ENCODE measurements at regions not wholly inside any gene's neighbourhood (a gene's known extent, or its start where the extent isn't known, plus 50 kb on each side); places are given as distances from the start of the nearest gene placed in this dataset.
"Not testable (repeated sequence)": the region's sequence is repeated elsewhere in the genome, so short reads cannot be mapped to it uniquely, and the experiment has no call there.

DNA sequence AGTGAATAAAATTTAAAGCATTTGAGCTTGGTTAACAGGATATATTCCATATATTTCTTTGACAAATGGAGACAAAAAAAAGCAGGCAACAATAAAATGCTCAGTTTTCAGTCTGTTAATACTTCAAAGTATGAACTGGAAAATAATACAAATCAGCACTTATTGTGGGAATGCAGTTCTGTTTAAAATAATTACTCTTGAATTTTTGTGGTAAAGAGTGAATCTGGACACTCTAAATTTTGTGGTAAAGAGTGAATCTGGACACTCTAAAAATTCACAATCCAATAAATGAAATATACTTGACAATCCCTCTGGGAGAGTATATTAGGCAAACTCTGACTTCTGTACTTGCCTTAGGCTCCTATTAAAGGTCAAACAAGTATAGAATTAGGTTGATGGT lies 141.9 kb upstream of the RASA1 start:
- Histone ChIP-seq H3K27ac (ENCODE audit: low read depth) (no peak overlapping the region), H3K36me3 (ENCODE audit: insufficient read depth) (no peaks in the 10 kb centered on the region), H3K4me3 (ENCODE audit: low read depth, low read length) (no peak overlapping the region), H3K4me1 (ENCODE audit: insufficient read depth) (no peaks in the 10 kb centered on the region)
- DNase-seq (ENCODE audit: extremely low spot score), result no peak

- no peak for DNase-seq (ENCODE audit: extremely low spot score)
- WGBS, result 61% methylated on average over 3 of the region's 3 CpGs
- Histone ChIP-seq H3K4me3 (ENCODE audit: low read depth, low read length) (no peak overlapping the region), H3K36me3 (ENCODE audit: insufficient read depth) (no peaks in the 10 kb centered on the region), H3K27ac (ENCODE audit: low read depth) (no peak overlapping the region), H3K4me1 (ENCODE audit: insufficient read depth) (no peaks in the 10 kb centered on the region)
Measured at GRCh38 chr5:87126869-87127268, 140.8 kb upstream of the RASA1 start.

DNA sequence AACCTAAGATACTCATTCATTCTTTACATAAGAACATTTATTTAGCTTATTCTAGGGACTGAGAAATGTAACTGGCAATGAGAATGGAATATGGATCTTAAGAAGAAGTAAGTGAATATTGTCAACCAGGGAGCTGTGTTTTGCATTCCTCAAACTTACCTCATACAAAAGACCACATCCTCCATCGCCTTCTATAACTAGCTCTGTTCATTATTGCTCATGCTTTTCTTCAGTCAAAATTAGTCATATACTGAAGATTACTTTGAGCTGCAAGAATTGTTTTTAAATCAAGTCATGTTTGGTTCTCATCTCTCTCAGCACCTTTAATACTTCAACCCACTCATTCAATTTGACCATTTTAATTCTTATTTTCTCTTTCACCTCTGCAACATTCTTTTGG lies 140.3 kb upstream of the RASA1 start:
- Histone ChIP-seq H3K27ac (ENCODE audit: low read depth) (no peak overlapping the region), H3K4me3 (ENCODE audit: low read depth, low read length) (no peak overlapping the region), H3K36me3 (ENCODE audit: insufficient read depth) (no peaks in the 10 kb centered on the region), H3K4me1 (ENCODE audit: insufficient read depth) (no peaks in the 10 kb centered on the region)
- WGBS, result 87% methylated on average over 1 of the region's 1 CpG
- DNase-seq (ENCODE audit: extremely low spot score), result no peak

- Histone ChIP-seq H3K4me3 (ENCODE audit: low read depth, low read length) (no peak overlapping the region), H3K4me1 (ENCODE audit: insufficient read depth) (no peaks in the 10 kb centered on the region), H3K27ac (ENCODE audit: low read depth) (no peak overlapping the region), H3K36me3 (ENCODE audit: insufficient read depth) (no peaks in the 10 kb centered on the region)
- WGBS, result 49% methylated on average over 3 of the region's 3 CpGs
- DNase-seq (ENCODE audit: extremely low spot score), result no peak
Measured at GRCh38 chr5:87127956-87128687, 139.6 kb upstream of the RASA1 start.

DNA sequence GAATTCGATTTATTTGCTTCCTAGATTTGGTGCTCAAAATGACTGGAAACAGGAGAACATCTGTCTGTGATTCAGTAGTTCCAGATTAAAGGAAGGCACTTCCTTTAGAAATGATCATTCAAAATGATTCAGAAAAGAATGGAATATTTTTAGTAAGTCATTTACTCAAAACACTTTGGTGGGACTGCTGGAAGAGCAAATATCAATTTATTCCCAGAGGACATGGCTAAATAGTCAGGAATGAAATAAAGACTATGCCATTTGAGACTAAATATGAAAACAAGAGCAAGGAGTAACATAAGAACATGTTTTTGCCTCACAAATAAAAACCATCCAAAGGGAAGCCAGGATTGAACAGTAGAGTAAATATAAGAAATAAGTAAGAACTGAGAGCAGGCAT lies 138.6 kb upstream of the RASA1 start:
- 66% methylated on average over 1 of the region's 1 CpG for WGBS
- no peaks in the 10 kb centered on the region for H3K4me1 ChIP-seq (ENCODE audit: insufficient read depth)

GRCh38 chr5:87132696-87133095 lies 135.0 kb upstream of the RASA1 start:
- Histone ChIP-seq H3K36me3 (ENCODE audit: insufficient read depth) (no peaks in the 10 kb centered on the region), H3K4me3 (ENCODE audit: low read depth, low read length) (no peak overlapping the region), H3K4me1 (ENCODE audit: insufficient read depth) (no peaks in the 10 kb centered on the region), H3K27ac (ENCODE audit: low read depth) (no peak overlapping the region)
- DNase-seq (ENCODE audit: extremely low spot score), result no peak

More for the DNA sequence above, 138.6 kb upstream of the RASA1 start:
- DNase-seq (ENCODE audit: extremely low spot score), result no peak
- Histone ChIP-seq H3K36me3 (ENCODE audit: insufficient read depth) (no peaks in the 10 kb centered on the region), H3K4me3 (ENCODE audit: low read depth, low read length) (no peak overlapping the region), H3K27ac (ENCODE audit: low read depth) (no peak overlapping the region)

GRCh38 chr5:87134513-87134912 lies 133.2 kb upstream of the RASA1 start:
- H3K4me1 ChIP-seq (ENCODE audit: insufficient read depth); H3K36me3 ChIP-seq (ENCODE audit: insufficient read depth); DNase-seq (ENCODE audit: extremely low spot score); H3K4me3 ChIP-seq (ENCODE audit: low read depth, low read length); H3K27ac ChIP-seq (ENCODE audit: low read depth): not testable (repeated sequence)

DNA sequence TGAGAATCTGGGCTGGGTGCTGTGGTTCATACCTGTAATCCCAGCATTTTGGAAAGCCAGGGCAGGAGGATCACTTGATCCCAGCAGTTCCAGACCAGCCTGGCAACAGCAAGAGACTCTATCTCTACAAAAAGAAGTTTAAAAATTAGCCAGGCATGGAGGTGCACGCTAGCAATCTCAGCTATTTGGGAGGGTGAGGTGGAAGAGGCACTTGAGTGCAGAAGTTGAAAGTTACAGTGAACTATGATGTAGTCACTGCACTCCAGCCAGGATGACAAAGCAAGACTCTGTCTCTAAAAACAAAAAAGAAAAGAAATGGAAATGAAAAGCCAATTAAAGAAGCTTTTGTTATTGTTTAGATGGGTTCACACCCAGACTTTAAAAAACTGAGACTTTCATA lies 131.6 kb upstream of the RASA1 start:
- Histone ChIP-seq H3K36me3 (ENCODE audit: insufficient read depth) (no peaks in the 10 kb centered on the region), H3K27ac (ENCODE audit: low read depth) (no peak overlapping the region), H3K4me3 (ENCODE audit: low read depth, low read length) (no peak overlapping the region), H3K4me1 (ENCODE audit: insufficient read depth) (no peaks in the 10 kb centered on the region)
- DNase-seq (ENCODE audit: extremely low spot score), result no peak
- WGBS, result 47% methylated on average over 1 of the region's 1 CpG

- H3K4me3 ChIP-seq (ENCODE audit: low read depth, low read length), result no peak overlapping the region
- WGBS, result 85% methylated on average over 1 of the region's 1 CpG
- no peaks in the 10 kb centered on the region for H3K36me3 ChIP-seq (ENCODE audit: insufficient read depth)
- no peak overlapping the region for H3K27ac ChIP-seq (ENCODE audit: low read depth)
- H3K4me1 ChIP-seq (ENCODE audit: insufficient read depth), result no peaks in the 10 kb centered on the region
- DNase-seq (ENCODE audit: extremely low spot score), result no peak
Measured at GRCh38 chr5:87136733-87137132, 130.9 kb upstream of the RASA1 start.

DNA sequence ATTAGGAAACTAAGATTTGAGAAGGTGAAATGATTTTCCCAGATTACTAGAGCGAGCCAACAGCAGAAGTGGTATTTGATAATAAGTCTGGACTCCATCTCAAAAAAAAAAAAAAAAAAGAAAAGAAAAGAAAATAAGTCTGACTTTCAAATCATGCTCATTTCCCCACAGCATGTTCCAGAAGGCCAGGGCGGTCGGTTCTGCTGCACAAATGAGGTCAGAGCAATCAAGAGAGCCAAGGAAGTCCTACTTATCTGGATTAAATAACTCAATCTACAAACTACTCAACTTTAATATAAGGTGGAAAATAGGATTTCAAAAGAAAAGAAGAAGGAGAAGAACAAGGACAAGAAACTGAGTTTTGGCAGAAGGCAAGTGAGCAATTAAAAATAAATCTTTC lies 130.4 kb upstream of the RASA1 start:
- Histone ChIP-seq H3K4me1 (ENCODE audit: insufficient read depth) (no peaks in the 10 kb centered on the region), H3K36me3 (ENCODE audit: insufficient read depth) (no peaks in the 10 kb centered on the region), H3K4me3 (ENCODE audit: low read depth, low read length) (no peak overlapping the region), H3K27ac (ENCODE audit: low read depth) (no peak overlapping the region)
- no peak for DNase-seq (ENCODE audit: extremely low spot score)
- WGBS, result 56% methylated on average over 3 of the region's 3 CpGs

- no peak overlapping the region for H3K27ac ChIP-seq (ENCODE audit: low read depth)
- WGBS, result 9% methylated on average over 2 of the region's 2 CpGs
- no peaks in the 10 kb centered on the region for H3K4me1 ChIP-seq (ENCODE audit: insufficient read depth)
- no peak for DNase-seq (ENCODE audit: extremely low spot score)
- H3K4me3 ChIP-seq (ENCODE audit: low read depth, low read length), result no peak overlapping the region
- H3K36me3 ChIP-seq (ENCODE audit: insufficient read depth), result no peaks in the 10 kb centered on the region
Measured at GRCh38 chr5:87138091-87138805, 129.4 kb upstream of the RASA1 start.

DNA sequence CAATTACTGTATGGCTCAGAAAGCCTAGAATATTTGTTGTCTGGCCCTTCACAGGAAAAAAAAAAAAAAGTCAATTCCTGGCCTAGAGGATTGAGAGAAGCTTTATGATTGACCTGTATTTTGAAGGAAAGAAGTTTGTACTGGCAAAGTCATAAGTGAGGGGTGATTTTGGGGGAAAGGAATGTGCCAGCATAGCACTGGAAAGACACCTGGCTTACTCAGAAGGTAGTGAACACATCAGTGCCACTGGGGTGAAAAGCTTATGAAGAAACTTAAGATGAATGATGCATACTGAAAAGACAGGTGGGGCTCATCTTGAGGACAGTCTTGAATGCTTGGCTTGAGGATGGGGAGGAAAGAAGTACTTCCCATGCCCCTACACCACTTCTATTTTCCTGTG lies 127.9 kb upstream of the RASA1 start:
- no peak for DNase-seq (ENCODE audit: extremely low spot score)
- H3K27ac ChIP-seq (ENCODE audit: low read depth), result no peak overlapping the region
- H3K4me1 ChIP-seq (ENCODE audit: insufficient read depth), result no peaks in the 10 kb centered on the region
- H3K36me3 ChIP-seq (ENCODE audit: insufficient read depth), result no peaks in the 10 kb centered on the region
- no peak overlapping the region for H3K4me3 ChIP-seq (ENCODE audit: low read depth, low read length)

DNA sequence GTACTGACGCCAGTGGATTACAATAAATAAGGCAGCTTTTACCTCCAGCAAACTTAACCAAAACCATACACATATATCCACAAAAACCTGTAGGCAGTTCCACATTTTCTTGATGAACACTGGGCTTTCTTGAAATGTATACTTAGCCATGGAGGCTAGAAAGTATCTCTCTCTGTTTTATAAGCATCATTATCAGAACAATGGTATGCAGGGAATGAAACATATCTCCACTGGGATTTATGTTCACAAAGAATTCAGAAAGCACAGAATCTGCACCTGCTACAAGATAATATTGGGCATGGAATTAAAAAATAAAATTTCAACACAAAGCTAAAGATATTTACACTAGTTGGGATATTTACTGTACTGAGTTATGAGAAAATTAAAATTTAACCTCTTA lies 126.1 kb upstream of the RASA1 start:
- 55% methylated on average over 1 of the region's 1 CpG for WGBS
- Histone ChIP-seq H3K36me3 (ENCODE audit: insufficient read depth) (no peaks in the 10 kb centered on the region), H3K27ac (ENCODE audit: low read depth) (no peak overlapping the region), H3K4me3 (ENCODE audit: low read depth, low read length) (no peak overlapping the region), H3K4me1 (ENCODE audit: insufficient read depth) (no peaks in the 10 kb centered on the region)
- DNase-seq (ENCODE audit: extremely low spot score), result no peak

- not testable (repeated sequence) for H3K27ac ChIP-seq (ENCODE audit: low read depth); DNase-seq (ENCODE audit: extremely low spot score); H3K36me3 ChIP-seq (ENCODE audit: insufficient read depth); H3K4me3 ChIP-seq (ENCODE audit: low read depth, low read length); H3K4me1 ChIP-seq (ENCODE audit: insufficient read depth)
- 71% methylated on average over 1 of the region's 1 CpG for WGBS
Measured at GRCh38 chr5:87145853-87146252, 121.8 kb upstream of the RASA1 start.
